ENCODE measurements at regions not wholly inside any gene's neighbourhood (a gene's known extent, or its start where the extent isn't known, plus 50 kb on each side); places are given as distances from the start of the nearest gene placed in this dataset.
"Not testable (repeated sequence)": the region's sequence is repeated elsewhere in the genome, so short reads cannot be mapped to it uniquely, and the experiment has no call there.

GRCh38 chr4:129675036-129675435 is 579.1 kb downstream of the C4orf33 start:
- DNase-seq (ENCODE audit: low read depth in 3 of 3) = no peak

DNA sequence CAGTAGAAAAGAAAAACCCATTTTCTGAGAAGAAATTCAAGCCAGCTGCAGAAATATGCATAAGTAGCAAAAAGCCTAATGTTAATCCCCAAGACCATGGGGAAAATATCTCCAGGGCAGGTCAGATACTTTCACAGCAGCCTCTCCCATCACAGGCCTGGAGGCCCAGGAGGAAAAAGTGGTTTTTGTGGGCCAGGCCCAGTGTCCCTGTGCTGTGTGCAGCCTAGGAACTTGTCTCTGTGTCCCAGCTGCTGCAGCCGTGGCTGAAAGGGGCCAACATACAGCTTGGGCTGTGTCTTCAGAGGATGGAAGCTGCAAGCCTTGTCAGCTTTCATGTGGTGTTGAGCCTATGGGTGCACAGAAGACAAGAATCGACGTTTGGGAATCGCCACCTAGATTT is 581.0 kb downstream of the C4orf33 start:
- DNase-seq (ENCODE audit: low read depth in 3 of 3) = no peak

DNA sequence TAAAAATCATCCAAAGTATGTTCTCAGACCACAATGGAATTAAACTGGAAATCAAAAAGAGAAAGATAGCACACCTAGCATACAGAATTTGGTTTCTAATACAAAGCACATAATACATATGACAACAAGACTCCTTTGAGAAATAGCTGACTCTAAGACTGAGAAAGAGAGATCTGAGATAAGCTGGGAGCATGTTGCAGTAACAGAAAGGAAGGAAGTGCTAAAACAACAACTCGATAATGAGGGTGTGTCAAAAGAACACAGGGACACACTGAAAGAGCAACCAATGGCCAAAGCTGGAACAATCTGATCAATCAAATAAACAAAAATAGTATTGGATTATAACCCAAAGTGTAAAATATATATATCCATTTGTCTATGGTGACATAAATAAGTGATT is 586.6 kb downstream of the C4orf33 start:
- no peak for DNase-seq (ENCODE audit: low read depth in 3 of 3)

GRCh38 chr4:129707949-129708348 is 612.0 kb downstream of the C4orf33 start:
- no peak for DNase-seq (ENCODE audit: low read depth in 3 of 3)

DNA sequence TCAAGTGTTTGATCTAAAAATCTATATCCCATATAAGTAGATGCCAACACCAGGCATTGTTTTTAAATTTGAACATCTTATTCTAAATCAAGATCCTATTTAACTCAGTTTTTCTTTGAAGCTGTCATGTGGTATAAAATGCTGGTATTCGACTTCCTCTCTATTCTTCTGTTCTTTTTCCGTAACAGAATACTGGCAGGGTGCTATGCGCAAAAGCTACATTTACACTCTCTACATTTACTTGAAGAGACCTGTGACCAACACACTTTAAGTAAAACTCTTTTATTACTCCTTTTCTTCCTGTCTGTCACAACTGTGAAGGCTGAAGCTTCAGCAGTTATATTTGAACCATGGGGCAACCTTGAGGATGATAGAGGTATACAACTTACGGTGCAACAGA is 612.8 kb downstream of the C4orf33 start:
- DNase-seq (ENCODE audit: low read depth in 3 of 3) = no peak

DNA sequence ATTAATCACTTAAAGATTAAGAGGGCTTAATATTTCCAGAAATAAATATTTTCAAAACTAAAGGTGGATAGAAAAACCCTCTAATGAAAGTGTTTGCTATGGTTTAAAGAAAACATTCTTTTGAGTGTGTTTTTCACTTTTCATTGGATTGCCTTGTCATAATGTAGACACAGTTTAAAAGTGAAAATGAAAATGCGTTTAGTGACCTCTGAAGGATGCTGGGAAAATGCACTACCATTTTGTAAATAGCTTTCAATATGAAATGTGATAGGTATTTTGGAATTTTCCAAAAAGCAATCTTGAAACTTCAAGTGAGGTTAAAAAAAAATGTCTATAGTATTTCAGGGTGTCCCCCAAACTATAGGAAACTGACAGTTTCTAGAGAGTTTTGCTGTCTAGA is 642.2 kb downstream of the C4orf33 start:
- no peak for DNase-seq (ENCODE audit: low read depth in 3 of 3)

- no peak for DNase-seq (ENCODE audit: low read depth in 3 of 3)
Observed at GRCh38 chr4:129747756-129748155, 651.8 kb downstream of the C4orf33 start.

- DNase-seq (ENCODE audit: low read depth in 3 of 3) = no peak
Observed at GRCh38 chr4:129748991-129749390, 653.0 kb downstream of the C4orf33 start.

DNA sequence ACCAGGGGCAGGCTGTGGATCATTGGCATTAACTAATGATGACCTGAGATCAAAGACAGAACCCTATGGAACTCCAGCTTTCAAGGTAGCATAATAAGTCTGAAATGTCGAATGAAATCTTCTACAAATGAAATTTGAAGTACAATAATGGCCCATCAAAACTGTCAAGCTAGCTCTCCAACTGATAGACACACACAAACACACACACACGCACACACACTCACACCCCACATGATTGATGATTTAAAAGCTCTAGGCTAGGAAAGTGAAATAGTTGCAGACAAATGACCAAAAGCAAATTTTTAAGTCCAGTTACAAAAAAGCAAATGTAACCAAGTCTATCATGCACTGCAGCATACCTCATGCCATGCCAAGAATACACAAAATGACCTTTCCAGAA is 655.7 kb downstream of the C4orf33 start:
- no peak for DNase-seq (ENCODE audit: low read depth in 3 of 3)

- DNase-seq (ENCODE audit: low read depth in 3 of 3) = no peak
Observed at GRCh38 chr4:129783596-129783995, 687.6 kb downstream of the C4orf33 start.

GRCh38 chr4:129788486-129788885 is 692.5 kb downstream of the C4orf33 start:
- DNase-seq (ENCODE audit: low read depth in 3 of 3) = no peak

DNA sequence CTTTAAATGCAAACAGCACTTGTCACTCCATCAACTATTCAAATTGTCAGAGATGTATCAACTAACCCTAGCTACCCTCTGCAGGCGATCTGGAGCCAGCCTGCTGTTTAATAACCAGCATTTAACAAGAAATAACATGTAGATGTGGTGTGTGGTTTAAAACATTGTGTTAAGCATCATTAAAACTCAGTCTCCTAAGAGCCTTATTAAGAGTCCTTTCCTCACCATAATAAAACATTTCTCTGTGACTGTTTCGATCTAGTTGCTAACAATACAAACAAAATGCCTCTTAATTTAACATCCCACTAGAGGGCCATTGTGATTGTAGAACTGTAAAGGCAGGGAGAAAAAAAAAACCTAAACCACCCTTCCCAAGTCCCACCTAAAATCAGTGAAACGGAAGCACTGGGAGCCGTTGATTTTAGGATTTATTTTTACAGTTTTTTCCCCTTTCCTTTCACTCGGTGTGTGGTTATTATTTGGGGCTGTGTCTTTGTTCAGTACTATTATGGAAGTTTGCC is 708.6 kb downstream of the C4orf33 start:
- DNase-seq (ENCODE audit: low read depth in 3 of 3) = no peak

DNA sequence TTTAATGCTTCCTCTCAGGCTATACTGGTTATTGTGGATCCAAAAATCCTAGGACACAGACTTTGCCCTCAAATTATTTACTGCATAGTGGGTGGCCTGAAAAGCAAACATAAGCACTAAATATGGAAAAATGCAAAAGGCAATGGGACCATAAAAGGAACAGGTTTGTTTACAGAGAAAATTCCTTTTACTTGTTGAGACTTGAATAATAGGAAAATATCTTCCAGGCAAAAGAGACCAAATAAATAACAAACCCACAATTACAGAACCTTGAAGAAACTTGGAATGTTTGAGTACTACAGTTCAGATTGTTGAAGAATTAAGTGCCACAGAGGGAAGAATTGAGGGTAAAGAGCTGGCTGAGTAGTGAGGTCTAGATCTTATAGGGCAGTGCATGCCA is 711.0 kb downstream of the C4orf33 start:
- DNase-seq (ENCODE audit: low read depth in 3 of 3) = no peak

DNA sequence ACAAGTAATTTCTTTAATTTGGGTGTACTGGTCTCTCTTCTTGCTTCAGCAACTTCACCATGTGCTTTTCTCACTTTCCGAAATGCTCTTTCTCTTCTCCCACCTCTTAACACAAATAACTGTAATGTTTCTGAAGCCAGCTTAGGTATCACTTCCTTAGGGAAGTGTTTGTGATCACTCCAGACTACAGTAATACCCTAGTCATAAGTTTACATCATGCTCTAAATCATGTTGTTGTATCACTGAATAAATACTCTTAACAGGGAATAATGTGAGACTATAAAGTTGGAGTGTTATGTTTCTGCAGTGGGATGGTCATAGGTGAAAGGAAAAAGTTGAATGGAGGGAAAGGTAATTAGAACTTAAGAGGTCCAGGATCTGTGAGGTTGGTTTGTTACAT is 712.3 kb downstream of the C4orf33 start:
- DNase-seq (ENCODE audit: low read depth in 3 of 3) = no peak

DNA sequence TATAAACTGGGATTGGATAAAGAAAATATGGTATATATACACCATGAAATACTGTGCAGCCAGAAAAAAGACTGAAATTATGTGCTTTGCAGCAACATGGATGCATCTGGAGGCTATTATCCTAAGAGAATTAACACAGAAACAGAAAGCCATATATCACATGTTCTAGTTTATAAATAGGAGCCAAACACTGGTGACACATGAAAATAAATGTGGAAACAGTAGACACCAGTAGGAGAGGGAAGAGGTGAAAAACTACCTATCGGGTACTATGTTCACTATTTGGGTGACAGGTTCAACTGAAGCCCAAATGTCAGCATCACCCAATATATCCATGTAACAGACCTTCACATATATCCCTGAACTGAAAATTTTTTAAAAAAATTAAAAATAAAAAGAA is 725.1 kb downstream of the C4orf33 start:
- DNase-seq (ENCODE audit: low read depth in 3 of 3) = no peak

DNA sequence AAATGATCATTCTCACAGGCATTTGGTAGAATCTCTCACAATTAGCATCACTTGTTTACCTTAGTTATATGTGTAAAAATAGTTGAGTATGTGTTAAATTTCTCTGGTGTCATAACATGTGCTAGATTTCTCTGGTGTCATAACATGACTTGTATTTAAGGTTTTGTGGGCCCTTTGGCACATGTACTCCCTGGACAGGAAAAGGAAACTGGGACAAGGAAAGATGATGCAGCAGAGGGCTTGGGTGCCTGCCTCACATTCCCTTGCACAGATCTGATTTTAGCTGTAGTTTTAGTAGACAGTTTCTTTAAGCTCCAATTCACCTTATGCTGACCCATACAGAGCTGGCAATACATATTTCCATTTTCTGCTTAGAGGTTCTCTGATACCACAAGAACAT is 726.0 kb downstream of the C4orf33 start:
- DNase-seq (ENCODE audit: low read depth in 3 of 3) = no peak

- DNase-seq (ENCODE audit: low read depth in 3 of 3) = no peak
Observed at GRCh38 chr4:129822701-129823100, 726.7 kb downstream of the C4orf33 start.

DNA sequence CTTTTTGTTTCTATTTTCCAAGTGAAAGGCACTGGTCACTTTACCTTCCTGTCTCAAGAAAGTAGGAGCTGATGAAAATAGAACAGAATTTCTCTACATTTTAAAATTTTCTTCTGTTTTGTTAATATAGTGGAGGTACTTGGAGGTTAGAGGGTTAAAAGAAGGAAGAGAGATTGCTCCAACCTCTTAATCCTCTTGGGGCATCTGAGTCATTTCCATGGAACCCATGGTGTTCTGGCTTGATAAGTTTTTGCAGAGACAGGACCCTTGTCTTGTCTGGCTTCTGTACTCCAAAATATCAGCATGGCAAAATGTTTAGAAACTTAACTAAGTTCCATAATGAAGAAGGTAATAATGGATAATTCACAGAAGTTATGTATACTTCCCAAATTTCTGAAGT is 727.2 kb downstream of the C4orf33 start:
- no peak for DNase-seq (ENCODE audit: low read depth in 3 of 3)

DNA sequence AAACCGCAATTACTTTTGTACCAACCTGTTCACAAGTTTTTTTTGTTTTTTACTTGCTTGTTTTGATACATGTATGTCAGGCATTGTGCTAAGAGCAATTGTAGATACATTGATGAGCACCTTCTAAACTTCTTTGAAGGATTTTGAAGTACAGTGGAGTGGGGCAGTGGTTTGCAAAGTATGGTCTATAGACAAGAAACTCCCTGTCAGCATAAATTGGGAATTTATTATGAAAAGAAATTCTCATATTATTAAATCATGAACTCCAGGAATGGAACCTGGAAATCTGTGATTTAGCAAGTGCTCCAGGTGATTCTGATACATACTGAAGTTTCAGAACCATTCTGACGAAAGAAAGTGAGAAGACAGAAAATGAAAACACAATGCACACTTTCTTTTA is 733.4 kb downstream of the C4orf33 start:
- DNase-seq (ENCODE audit: low read depth in 3 of 3) = no peak

- DNase-seq (ENCODE audit: low read depth in 3 of 3) = no peak
Observed at GRCh38 chr4:129839687-129840086, 743.7 kb downstream of the C4orf33 start.

- no peak for DNase-seq (ENCODE audit: low read depth in 3 of 3)
Observed at GRCh38 chr4:129842096-129842495, 746.1 kb downstream of the C4orf33 start.

DNA sequence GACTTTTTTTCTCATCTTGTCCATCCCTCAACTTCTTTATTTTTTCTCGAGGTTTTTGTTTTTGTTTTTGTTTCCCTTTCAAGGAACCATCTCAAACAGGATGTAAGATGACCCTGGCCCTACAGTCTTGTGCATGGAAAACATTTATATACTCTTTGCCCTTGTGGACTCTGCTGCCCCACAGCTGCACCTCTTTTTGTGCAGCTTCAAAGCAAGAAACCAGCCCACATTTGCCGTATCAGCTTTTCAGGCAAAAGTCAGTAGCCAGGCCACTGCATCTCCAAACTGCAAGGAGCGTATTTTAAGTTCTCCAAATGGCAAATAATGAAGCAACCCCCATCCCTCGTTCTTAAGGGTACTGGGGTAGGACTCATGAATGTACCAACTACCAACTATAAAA is 756.5 kb downstream of the C4orf33 start:
- DNase-seq (ENCODE audit: low read depth in 3 of 3) = no peak

- DNase-seq (ENCODE audit: low read depth in 3 of 3) = not testable (repeated sequence)
Observed at GRCh38 chr4:129853685-129854467, 757.9 kb downstream of the C4orf33 start.

DNA sequence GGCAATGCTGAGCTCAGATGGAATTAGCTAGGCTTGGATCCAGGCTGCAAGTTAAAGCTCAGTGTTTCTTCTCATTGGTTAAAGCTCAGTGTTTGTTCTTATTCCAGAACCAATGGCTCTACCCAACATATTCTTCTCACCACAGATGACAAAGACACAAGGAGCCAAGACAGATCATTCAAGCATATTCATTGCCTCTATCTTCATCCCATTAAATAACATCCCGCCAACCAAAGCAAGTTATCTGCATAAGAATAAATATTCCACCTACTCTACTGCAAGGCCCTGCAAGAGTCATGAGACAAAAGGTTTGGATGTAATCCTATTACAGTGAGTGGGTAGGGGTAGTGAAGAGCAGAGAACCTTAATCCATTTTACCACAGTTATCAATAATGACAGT is 766.5 kb downstream of the C4orf33 start:
- DNase-seq (ENCODE audit: low read depth in 3 of 3) = no peak
